GM18858 (cell line): ENCODE measurements at regions not wholly inside any gene's neighbourhood (a gene's known extent, or its start where the extent isn't known, plus 50 kb on each side); places are given as distances from the start of the nearest gene placed in this dataset.
"Not testable (repeated sequence)": the region's sequence is repeated elsewhere in the genome, so short reads cannot be mapped to it uniquely, and the experiment has no call there.

Experiments used
- ATAC-seq: cut with Tn5 transposase; IDR thresholded peaks from one replicate; pipeline ENCODE4 v1.9.1; 2021; ENCODE audit not compliant: unreplicated experiment

DNA sequence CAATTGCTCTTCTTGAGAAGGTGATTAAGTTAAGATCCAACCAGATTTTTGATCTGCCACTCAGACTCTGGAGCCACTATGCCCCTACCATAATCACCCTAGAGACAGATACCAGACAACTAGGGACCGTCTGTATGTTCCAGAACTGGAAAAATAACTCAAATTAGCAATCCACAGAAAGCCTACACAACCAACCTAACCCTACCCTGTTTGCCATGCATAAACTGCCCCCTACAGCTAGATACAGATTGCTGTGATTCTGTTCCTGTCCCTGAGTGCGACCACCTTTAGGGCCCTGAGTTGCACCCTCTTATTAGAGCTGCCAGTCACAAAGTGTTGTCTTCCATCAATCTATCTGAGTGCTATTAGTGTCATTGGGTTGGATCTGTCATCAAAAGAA lies 929.8 kb upstream of the SLITRK1 start:
- ATAC-seq = no peak

DNA sequence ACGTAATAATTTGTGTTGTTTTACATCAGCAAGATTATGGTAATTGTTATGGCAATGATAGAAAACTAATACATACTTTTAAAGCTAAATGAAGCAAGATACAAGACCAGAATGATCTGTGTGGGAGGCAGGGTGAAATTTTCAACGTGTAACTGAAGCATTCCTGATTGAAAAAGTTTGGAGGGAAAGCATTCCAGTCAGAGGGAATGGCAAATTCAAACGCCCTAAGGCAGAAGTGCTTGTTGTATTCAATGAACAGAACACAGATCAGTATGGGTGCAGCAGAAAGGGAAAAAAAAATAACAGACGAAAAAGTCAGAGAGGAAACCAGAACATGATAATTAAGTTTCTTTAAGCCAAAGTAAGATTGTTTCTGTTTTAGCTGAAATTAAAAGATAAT lies 928.5 kb upstream of the SLITRK1 start:
- no peak for ATAC-seq

DNA sequence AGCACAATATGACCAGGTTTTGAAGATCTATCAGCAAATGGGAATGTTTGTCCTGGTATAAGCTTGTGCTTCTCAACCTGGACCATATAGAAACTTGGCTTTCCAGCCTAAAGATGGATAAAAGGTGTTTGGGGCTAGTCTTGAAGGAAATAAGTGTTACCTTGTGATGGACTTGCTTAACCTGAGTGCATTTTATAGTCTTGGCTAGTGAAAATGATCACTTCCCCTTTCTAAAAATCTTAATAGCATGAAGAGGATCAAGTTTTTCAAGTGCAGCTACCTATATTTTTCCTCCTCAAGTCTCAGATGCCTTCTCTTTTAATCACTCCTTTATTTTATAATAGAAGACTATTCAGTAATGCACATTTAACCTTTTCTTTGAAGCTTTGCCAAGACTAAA lies 919.8 kb upstream of the SLITRK1 start:
- no peak for ATAC-seq

DNA sequence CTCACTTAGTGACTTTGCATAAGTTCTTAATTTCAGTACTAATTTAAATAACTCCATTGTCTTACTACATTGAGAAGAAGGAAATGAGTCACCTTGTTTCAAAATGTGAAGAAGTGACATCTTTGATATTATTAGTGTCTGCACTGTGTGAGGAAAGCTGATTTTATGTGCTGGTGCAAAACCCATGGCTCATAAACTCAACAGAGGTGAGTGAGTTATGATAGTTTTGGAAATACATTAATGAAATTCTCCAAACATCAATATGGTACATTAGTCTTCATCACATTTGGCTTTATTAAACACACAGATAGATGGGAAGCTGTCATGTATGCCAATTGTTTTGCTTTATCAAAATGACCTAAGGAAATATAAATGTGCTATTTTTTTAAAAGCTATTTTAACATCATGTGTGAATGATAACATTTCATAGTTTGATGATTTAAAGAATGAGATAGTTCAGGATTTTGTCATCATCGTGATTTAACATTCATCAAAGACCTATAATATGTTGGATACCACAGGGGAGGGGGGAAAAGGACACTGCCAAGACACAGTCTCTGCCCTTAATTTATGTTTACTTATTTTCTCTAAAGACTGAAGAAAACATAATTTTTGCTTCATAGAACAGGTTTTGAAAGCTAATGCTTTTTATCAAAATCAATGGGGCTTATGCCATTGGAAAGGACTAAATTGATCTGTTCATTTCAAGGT lies 902.3 kb upstream of the SLITRK1 start:
- no peak for ATAC-seq

DNA sequence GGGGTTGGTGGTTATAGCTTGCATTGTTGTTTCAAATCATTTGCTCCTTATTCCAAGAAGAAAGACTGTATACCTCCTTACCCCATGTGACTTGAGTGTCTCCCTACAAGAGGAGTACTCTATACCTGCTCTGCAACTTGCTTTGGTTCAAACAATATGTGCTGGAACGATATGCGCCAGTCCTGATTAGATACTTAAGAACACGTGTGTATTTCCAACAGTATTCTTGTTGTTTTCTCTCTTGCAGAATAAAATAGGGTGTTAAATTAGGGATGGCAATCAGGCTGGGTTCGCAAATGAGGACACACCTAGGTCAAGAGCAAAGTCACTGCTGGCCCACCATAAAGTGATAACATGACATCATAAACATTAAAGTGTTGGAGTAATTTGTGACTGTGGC lies 895.0 kb upstream of the SLITRK1 start:
- no peak for ATAC-seq

DNA sequence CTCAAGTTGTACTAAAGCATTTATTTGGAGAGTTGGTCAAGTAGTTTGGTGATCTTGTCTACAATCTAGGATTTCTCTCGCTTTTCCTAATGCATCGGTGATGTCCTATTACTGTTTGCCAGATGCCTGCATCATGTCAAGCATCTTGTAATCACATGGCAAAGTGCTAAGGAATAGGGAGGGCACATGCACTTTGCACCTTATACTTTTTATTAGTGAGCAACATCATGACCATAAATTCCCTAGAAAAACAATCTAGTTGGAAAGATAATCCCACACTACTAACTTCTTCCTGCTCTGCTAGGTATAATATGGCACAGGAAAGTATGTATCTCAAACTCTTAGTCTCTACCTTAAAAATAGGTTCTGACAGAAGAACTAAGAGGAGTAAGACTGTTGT lies 894.3 kb upstream of the SLITRK1 start:
- ATAC-seq = no peak

DNA sequence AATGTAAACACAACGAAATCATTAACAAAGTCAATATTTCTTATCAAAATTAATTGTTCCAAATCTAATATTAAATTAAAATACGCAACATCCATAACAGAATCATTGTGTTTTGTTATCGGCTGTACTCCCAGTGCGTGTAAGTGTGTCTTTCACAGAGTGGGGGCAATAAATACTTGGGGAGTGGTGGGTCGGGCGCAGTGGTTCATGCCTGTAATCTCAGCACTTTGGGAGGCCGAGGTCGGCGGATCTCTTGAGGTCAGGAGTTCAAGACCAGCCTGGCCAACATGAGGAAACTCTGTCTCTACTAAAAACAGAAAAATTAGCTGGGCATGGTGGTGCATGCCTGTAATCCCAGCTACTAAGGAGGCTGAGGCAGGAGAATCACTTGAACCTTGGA lies 893.6 kb upstream of the SLITRK1 start:
- not testable (repeated sequence) for ATAC-seq

DNA sequence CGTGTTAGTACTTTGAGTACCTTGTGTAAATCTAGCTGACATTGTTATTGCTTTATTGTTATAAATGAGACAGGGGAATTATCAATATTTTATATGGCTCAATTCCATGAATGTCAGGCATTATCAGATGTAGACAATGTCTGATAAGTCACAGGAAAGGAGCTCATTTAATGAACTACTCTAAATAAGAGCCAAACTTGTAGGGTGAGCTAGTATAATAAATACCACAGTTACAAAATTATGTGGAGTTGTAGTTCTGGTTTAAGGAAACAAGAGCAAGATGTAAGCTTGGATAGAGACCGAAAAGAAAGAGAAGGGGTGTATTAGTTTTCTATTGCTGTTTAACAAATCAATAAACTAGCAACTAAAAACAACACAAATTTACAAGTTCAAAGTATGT lies 891.8 kb upstream of the SLITRK1 start:
- ATAC-seq = no peak

DNA sequence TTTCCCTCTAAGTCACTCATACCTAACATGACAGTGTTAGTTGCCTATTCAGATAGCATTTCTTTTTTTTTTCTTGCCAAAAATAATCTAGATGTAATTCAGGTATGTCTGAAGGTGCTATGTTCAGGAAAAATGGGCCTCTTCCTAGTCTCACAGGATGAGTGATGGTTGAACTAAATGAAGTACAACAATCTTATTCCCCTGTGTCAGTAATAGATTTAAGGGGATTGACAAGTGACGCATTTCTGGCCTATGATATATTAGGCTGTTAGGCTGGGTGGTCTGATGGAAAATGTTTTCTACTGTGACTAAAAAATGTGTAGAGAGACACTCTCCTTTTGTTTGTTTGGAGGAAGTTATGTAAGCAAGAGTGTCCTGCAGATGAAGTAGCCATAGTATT lies 878.7 kb upstream of the SLITRK1 start:
- ATAC-seq = no peak

DNA sequence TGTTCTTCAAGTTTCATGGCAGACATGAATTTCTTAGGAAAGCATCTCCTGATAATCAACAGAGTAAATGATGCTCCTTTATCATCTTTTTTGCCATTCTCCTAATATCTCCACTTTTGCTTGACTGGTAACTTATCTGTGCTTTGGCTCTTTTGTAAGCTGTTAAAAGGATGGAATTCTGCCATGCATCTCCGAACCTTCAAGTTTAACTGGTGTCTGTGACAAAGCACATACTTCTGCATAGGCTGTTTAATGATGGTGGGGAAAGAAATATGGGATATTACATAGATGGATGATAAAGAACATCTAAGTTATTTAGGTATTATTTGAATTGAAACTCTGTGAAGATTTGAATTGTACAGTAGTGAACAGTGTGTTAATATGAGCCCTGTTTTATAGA lies 866.9 kb upstream of the SLITRK1 start:
- no peak for ATAC-seq

DNA sequence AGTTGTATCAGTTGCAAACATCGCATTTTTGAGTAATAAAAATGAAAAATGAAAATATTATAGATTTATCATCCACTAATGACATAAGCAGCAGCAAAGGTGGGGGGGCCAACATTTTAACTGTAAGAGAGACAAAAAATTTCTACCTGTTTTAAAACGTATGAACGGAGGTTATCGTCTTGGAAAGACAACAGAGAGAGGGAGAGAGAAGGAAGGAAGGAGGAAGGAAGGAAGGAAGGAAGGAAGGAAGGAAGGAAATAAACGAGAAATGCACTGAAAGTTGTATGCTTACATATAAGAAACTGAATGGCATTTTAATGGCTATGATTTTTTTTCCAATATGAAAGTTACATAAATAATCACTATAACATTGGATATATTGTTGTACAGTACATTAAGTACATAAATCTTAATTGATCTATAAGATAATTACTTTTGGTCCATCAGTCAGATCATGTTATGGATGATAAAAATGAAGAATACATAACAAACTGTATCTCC lies 862.8 kb upstream of the SLITRK1 start:
- ATAC-seq = no peak

DNA sequence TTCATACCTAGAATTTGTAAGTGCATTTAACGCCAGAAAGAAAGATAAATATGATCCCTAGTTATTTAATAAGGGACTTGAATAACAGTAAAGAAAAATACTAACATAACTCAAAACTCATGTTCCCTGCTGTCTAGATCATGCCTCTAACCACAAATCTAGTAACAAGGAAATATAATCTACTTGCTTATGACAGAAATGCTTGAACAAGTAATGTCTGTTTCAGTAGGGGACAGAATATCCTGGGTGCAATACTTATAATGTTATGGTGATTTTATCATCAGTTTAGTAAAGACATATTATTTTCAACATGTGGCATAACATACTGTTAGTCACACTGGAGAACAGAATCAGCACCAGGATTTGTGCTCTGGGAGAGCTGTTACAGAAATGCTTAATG lies 861.9 kb upstream of the SLITRK1 start:
- ATAC-seq = no peak

DNA sequence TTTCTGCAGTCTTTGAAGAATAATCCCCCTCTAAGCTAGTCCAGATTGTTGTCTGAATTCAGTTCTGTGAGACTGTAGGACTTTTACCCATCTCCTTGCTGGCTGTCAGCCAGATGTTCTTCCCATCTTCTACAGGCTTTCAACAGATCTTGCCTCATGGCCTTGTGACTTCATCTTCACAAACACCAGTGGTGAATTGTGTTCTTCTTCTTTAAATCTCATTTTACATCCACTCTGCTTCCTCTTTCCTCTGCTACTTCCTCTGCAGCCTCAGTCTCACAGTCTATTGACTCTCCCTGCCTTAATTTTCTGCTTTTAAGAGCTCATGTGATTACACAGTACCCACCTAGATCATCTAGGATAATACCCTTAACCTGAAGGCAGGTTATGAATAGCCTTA lies 859.0 kb upstream of the SLITRK1 start:
- no peak for ATAC-seq

DNA sequence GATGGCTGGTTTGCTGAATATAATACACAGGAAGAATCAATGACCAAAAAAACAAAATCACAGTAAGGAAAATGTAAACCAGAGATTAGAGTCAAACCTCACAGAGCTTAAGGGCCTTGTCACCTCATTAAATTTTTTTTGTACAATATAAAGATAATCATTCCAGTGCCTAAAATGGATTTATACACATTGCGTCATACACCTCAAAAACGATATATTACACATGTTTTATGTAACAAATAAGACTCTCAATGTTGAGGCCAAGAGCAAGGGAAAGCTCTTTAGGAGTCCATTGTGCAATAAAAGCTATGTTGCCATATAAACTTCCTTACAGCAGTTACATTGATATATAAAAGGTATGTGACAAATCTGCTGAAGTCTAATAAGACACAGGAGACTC lies 856.7 kb upstream of the SLITRK1 start:
- ATAC-seq = no peak

DNA sequence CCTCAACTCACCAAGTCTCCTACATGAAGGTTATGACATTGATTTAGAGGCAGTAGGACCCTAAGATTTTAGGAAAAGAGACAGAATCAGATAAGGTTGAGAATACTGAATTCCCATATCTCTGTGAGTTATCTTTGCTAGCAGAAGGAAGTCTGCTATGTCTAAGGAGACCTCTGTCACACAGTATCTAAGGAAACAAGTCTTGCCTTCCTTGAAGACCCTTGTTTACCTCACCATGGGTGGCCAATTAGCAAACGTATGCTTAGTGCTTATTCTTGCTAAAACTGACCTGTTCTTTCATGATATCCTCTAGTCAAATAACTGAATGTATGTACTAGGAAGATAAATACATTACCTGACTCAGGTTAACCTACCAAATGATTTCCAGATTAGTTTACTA lies 855.4 kb upstream of the SLITRK1 start:
- no peak for ATAC-seq

DNA sequence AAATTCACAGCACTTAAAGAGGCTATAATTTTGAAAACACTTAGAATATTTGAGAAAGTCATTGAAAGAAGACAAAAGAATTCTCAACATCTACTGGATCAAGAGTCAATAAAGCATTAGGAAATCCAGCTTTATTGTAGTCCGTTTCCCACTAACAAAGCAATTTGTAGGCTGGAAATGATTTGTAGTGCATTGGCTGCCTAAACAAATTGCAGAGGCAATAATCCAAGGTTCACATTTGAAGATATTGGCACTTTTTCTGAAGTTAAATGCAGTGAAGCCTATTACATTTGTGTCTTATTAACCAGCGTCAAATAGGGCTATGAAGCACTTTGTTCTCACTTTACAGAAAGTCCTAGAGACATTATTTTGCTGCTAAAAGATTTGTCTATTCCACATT lies 848.1 kb upstream of the SLITRK1 start:
- no peak for ATAC-seq

DNA sequence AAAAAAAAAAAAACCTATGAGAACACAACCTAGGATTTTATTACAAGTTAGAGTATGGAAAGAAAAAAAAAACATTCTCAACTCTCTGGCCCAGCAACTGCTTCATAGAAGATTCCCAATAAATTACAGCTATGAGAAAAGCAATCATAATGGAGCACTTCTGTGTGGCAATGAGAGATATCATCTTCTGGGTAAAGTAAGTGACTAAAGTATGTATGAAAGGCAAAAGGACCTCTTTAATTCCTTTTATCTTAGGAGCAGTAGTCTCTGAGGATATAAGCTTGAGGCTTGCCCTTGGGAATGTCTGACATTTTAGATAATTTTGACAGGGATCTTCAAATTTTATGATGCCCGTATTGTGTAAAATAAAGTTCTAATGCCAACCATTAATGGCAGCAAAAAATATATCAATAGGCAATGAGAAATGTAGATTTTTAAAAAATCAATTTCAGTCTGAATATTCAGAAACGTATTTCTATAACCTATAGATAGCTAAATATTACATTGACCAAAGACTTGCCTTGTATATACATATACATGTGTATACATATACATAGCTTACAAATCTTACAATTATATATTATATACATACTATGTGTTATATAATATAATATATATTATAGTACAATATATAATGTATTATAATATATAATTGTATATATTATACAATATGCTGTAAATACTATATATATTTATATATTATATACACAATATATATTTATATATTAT lies 823.9 kb upstream of the SLITRK1 start:
- no peak for ATAC-seq

DNA sequence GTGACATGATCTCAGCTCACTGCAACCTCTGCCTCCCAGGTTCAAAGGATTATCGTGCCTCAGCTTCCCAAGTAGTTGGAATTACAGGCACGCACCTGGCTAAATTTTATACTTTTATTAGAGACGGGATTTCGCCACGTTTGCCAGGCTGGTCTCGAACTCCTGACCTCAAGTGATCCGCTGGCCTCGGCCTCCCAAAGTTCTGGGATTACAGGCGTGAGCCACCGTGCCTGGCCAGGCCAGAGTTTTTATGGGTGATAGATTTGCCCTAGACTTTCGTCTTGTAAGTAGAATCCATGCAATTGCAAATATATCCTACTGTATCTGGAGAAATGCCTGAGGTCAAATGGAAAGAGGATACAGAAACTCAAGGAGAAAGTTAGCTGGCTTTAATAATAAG lies 819.9 kb upstream of the SLITRK1 start:
- no peak for ATAC-seq

DNA sequence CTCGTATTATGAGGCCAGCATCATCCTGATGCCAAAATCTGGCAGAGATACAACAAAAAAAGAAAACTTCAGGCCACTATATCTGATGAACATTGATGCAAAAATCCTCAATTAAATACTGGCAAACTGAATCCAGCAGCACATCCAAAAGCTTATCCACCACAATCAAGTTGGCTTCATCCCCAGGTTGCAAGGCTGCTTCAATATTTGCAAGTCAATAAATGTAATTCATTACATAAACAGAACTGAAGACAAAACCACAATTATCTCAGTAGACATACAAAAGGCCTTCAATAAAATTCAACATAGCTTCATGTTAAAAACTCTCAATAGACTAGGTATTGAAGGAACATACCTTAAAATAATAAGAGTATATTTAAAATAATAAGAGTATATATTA lies 815.3 kb upstream of the SLITRK1 start:
- ATAC-seq = not testable (repeated sequence)

DNA sequence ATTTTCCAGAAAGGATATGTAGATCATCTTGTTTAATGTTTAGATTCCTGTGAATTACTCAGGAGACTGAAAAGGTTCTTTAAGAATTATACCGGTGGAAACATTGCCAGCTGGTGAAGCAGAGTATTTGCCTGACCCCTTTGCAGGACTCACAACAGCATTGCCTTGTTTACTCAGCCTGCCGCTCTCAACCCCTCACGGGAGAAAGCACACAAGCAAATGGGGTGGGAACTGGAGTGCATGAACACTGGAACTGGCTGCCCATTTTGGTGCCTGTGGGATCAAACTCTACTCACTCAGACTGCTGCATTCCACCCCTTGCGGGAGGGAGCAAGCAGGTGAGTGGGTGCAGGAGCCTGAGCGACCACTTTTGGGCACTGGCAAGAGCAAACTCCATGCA lies 804.7 kb upstream of the SLITRK1 start:
- no peak for ATAC-seq

DNA sequence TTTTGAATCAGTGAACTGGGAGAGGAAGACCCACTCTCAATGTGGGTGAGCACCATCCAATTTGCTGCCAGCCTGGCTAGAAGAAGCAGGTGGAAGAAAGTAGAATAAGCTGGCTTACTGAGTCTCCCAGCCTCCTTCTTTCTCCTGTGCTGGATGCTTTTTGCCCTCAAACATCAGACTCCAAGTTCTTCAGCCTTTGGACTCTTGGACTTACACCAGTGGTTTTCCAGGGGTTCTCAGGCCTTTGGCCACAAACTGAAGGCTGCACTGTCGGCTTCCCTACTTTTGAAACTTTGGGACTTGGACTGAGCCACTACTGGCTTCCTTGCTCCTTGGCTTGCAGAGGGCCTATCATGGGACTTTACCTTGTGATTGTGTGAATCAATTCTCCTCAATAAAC lies 804.2 kb upstream of the SLITRK1 start:
- no peak for ATAC-seq

DNA sequence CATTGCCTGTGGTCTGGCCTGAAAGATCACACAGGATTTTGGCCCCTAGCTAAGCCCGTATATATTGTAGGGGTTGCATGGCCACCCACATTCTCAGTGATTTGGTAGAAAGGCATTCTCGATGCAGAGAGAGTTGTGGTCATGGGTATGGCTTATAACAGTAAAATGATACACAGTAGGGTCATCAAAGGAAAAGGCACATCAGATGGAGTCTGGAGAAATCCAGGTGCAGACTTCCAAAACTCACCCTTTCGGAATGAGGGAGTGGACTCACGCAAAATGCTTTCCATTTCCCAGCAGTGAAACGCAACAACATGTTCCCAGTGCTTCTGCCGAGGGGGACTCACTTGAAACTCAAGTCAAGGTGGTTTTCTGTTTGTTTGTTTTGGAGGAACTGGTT lies 802.5 kb upstream of the SLITRK1 start:
- no peak for ATAC-seq
